HUES64 (cell line): ENCODE measurements at regions not wholly inside any gene's neighbourhood (a gene's known extent, or its start where the extent isn't known, plus 50 kb on each side); places are given as distances from the start of the nearest gene placed in this dataset.

ENCODE experiments used
- H3K27ac ChIP-seq: 2 replicates; pipeline ENCODE4 v1.7.0; 2013; ENCODE audit warnings: low read depth, low read length, inconsistent platforms
- H3K27me3 ChIP-seq: 2 replicates; pipeline ENCODE4 v1.6.1; 2013; ENCODE audit warnings: mild to moderate bottlenecking, low read length; ENCODE audit not compliant: insufficient read depth
- H3K36me3 ChIP-seq: 2 replicates; pipeline ENCODE4 v1.6.1; 2013; ENCODE audit warnings: mild to moderate bottlenecking, low read length; ENCODE audit not compliant: insufficient read depth
- H3K4me1 ChIP-seq: 2 replicates; pipeline ENCODE4 v1.6.1; 2013; ENCODE audit warnings: mild to moderate bottlenecking, low read length, moderate library complexity; ENCODE audit not compliant: insufficient read depth
- H3K4me3 ChIP-seq: 2 replicates; pipeline ENCODE4 v1.5.1; 2013; ENCODE audit warnings: mild to moderate bottlenecking, low read length, moderate library complexity
- H3K9ac ChIP-seq: 2 replicates; pipeline ENCODE4 v1.6.1; 2013; ENCODE audit warnings: mild to moderate bottlenecking, low read depth, low read length
- H3K9me3 ChIP-seq: 2 replicates; pipeline ENCODE4 v1.6.1; 2013; ENCODE audit warnings: low read depth, low read length; ENCODE audit not compliant: insufficient read depth
- WGBS: fragments of 150-250, 120-280 bp; methylation state at CpG from one replicate; pipeline ENCODE4 v1.1.7; 2013; ENCODE audit warnings: missing lambda C conversion rate; 5-methylcytosine and 5-hydroxymethylcytosine counted together

GRCh38 chr4:24131954-24132673, 242.3 kb upstream of the PPARGC1A start:
- no peaks in the 10 kb centered on the region for H3K36me3 ChIP-seq
- no peak overlapping the region for H3K27ac ChIP-seq
- H3K4me1 ChIP-seq: no peaks in the 10 kb centered on the region
- WGBS: 95% methylated on average over 8 of the region's 8 CpGs
- H3K9me3 ChIP-seq: no peaks in the 10 kb centered on the region
- no peak overlapping the region for H3K4me3 ChIP-seq
- no peaks in the 10 kb centered on the region for H3K27me3 ChIP-seq
- no peak overlapping the region for H3K9ac ChIP-seq

- Histone ChIP-seq H3K4me3 (no peak overlapping the region), H3K4me1 (no peaks in the 10 kb centered on the region), H3K9ac (no peak overlapping the region), H3K27ac (no peak overlapping the region), H3K27me3 (no peaks in the 10 kb centered on the region), H3K36me3 (no peaks in the 10 kb centered on the region), H3K9me3 (no peaks in the 10 kb centered on the region)
- WGBS: 91% methylated on average over 3 of the region's 3 CpGs
Measured at GRCh38 chr4:24130637-24131036, 240.8 kb upstream of the PPARGC1A start.

GRCh38 chr4:24126776-24127175, 236.9 kb upstream of the PPARGC1A start:
- Histone ChIP-seq H3K4me1 (no peaks in the 10 kb centered on the region), H3K9me3 (no peaks in the 10 kb centered on the region), H3K36me3 (no peaks in the 10 kb centered on the region), H3K4me3 (no peak overlapping the region), H3K27ac (no peak overlapping the region), H3K27me3 (no peaks in the 10 kb centered on the region), H3K9ac (no peak overlapping the region)
- 93% methylated on average over 5 of the region's 5 CpGs for WGBS

GRCh38 chr4:24121395-24122175, 231.7 kb upstream of the PPARGC1A start:
- H3K4me1 ChIP-seq: no peaks in the 10 kb centered on the region
- H3K9ac ChIP-seq: no peak overlapping the region
- no peaks in the 10 kb centered on the region for H3K9me3 ChIP-seq
- WGBS: 91% methylated on average over 15 of the region's 15 CpGs
- no peak overlapping the region for H3K27ac ChIP-seq
- no peaks in the 10 kb centered on the region for H3K36me3 ChIP-seq
- H3K27me3 ChIP-seq: no peaks in the 10 kb centered on the region
- H3K4me3 ChIP-seq: no peak overlapping the region

GRCh38 chr4:24117975-24118374, 228.1 kb upstream of the PPARGC1A start:
- Histone ChIP-seq H3K27me3 (no peaks in the 10 kb centered on the region), H3K4me3 (no peak overlapping the region), H3K36me3 (no peaks in the 10 kb centered on the region), H3K27ac (no peak overlapping the region), H3K4me1 (no peaks in the 10 kb centered on the region), H3K9ac (no peak overlapping the region), H3K9me3 (no peaks in the 10 kb centered on the region)
- WGBS: 89% methylated on average over 8 of the region's 8 CpGs

- Histone ChIP-seq H3K4me3 (no peak overlapping the region), H3K4me1 (no peaks in the 10 kb centered on the region), H3K27me3 (no peaks in the 10 kb centered on the region), H3K9me3 (no peaks in the 10 kb centered on the region), H3K27ac (no peak overlapping the region), H3K9ac (no peak overlapping the region), H3K36me3 (no peaks in the 10 kb centered on the region)
- WGBS: 92% methylated on average over 2 of the region's 3 CpGs
Measured at GRCh38 chr4:24116107-24116506, 226.3 kb upstream of the PPARGC1A start.

GRCh38 chr4:24114919-24115500, 225.2 kb upstream of the PPARGC1A start:
- no peaks in the 10 kb centered on the region for H3K4me1 ChIP-seq
- no peaks in the 10 kb centered on the region for H3K36me3 ChIP-seq
- no peaks in the 10 kb centered on the region for H3K27me3 ChIP-seq
- 94% methylated on average over 7 of the region's 8 CpGs for WGBS
- no peak overlapping the region for H3K9ac ChIP-seq
- no peaks in the 10 kb centered on the region for H3K9me3 ChIP-seq
- no peak overlapping the region for H3K27ac ChIP-seq
- no peak overlapping the region for H3K4me3 ChIP-seq

- WGBS: 90% methylated on average over 4 of the region's 4 CpGs
- Histone ChIP-seq H3K36me3 (no peaks in the 10 kb centered on the region), H3K4me1 (no peaks in the 10 kb centered on the region), H3K9me3 (no peaks in the 10 kb centered on the region), H3K9ac (no peak overlapping the region), H3K27me3 (no peaks in the 10 kb centered on the region), H3K4me3 (no peak overlapping the region), H3K27ac (no peak overlapping the region)
Measured at GRCh38 chr4:24114444-24114843, 224.6 kb upstream of the PPARGC1A start.

GRCh38 chr4:24112466-24112865, 222.6 kb upstream of the PPARGC1A start:
- no peak overlapping the region for H3K27ac ChIP-seq
- no peaks in the 10 kb centered on the region for H3K9me3 ChIP-seq
- no peaks in the 10 kb centered on the region for H3K4me1 ChIP-seq
- 96% methylated on average over 2 of the region's 2 CpGs for WGBS
- no peaks in the 10 kb centered on the region for H3K36me3 ChIP-seq
- no peak overlapping the region for H3K4me3 ChIP-seq
- H3K27me3 ChIP-seq: no peaks in the 10 kb centered on the region
- no peak overlapping the region for H3K9ac ChIP-seq

- Histone ChIP-seq H3K27me3 (no peaks in the 10 kb centered on the region), H3K27ac (no peak overlapping the region), H3K4me1 (no peaks in the 10 kb centered on the region), H3K36me3 (no peaks in the 10 kb centered on the region), H3K9ac (no peak overlapping the region), H3K9me3 (no peaks in the 10 kb centered on the region), H3K4me3 (no peak overlapping the region)
- 96% methylated on average over 2 of the region's 2 CpGs for WGBS
Measured at GRCh38 chr4:24108567-24108966, 218.7 kb upstream of the PPARGC1A start.

- WGBS: 90% methylated on average over 10 of the region's 10 CpGs
- Histone ChIP-seq H3K9me3 (no peaks in the 10 kb centered on the region), H3K9ac (no peak overlapping the region), H3K27me3 (no peaks in the 10 kb centered on the region), H3K36me3 (no peaks in the 10 kb centered on the region), H3K4me1 (no peaks in the 10 kb centered on the region), H3K4me3 (no peak overlapping the region), H3K27ac (no peak overlapping the region)
Measured at GRCh38 chr4:24105327-24106038, 215.6 kb upstream of the PPARGC1A start.
